Esophagus squamous epithelium (tissue), 4 donors: ENCODE measurements at regions not wholly inside any gene's neighbourhood (a gene's known extent, or its start where the extent isn't known, plus 50 kb on each side); places are given as distances from the start of the nearest gene placed in this dataset.

Experiments
- CTCF ChIP-seq, 6 experiments: fragments of 450-650 bp in 4 of 6; fragments of 200-600 bp in 2 of 6; sonication (generic) in 2 of 6; IDR thresholded peaks; one replicate each; pipeline ENCODE4 v1.5.1; 2016 to 2019; ENCODE audit warnings: antibody characterized with exemption in 6 of 6, mild to moderate bottlenecking in 4 of 6, moderate library complexity in 4 of 6
- POLR2A ChIP-seq, 4 donors: fragments of 450-650 bp; IDR thresholded peaks; one replicate each; pipeline ENCODE4 v1.6.1; 2017; ENCODE audit warnings: antibody characterized with exemption in 4 of 4, mild to moderate bottlenecking in 4 of 4, moderate library complexity in 3 of 4

GRCh38 chr18:67143028-67143427 is 373.5 kb downstream of the DSEL start:
- TF ChIP-seq CTCF (IDR thresholded peaks at IDR 0.05), result no peak
- TF ChIP-seq POLR2A (IDR thresholded peaks at IDR 0.05), result no peak
